Gastroesophageal sphincter (tissue), 4 donors: ENCODE measurements at regions not wholly inside any gene's neighbourhood (a gene's known extent, or its start where the extent isn't known, plus 50 kb on each side); places are given as distances from the start of the nearest gene placed in this dataset.

Experiments used
- ATAC-seq: fragments of 150-250 bp; one replicate; pipeline ENCODE4 v1.9.1; 2016; ENCODE audit warnings: mild to moderate bottlenecking, moderate library complexity
- H3K27ac ChIP-seq, 4 donors: fragments of 200-600 bp; sonication (generic) in 3 of 4; 1 replicate in 3 of 4; 2 replicates in 1 of 4; pipeline ENCODE4 v1.5.1; 2016 to 2019
- H3K27me3 ChIP-seq: fragments of 200-600 bp; sonication (generic); one replicate; pipeline ENCODE4 v1.5.1; 2019
- H3K36me3 ChIP-seq, 2 donors: fragments of 200-600 bp; sonication (generic); one replicate each; pipeline ENCODE4 v1.5.1; 2019; ENCODE audit warnings: control low read depth in 1 of 2
- H3K4me1 ChIP-seq, 3 donors: fragments of 200-600 bp; sonication (generic); 1 replicate in 2 of 3; 2 replicates in 1 of 3; pipeline ENCODE4 v1.5.1; 2016 to 2019; ENCODE audit warnings: control low read depth in 2 of 3
- H3K4me3 ChIP-seq, 2 donors: fragments of 200-600 bp; sonication (generic); one replicate each; pipeline ENCODE4 v1.5.1; 2019; ENCODE audit warnings: mild to moderate bottlenecking in 1 of 2, moderate library complexity in 1 of 2
- H3K9me3 ChIP-seq, 3 donors: fragments of 200-600 bp; sonication (generic); one replicate each; pipeline ENCODE4 v1.5.1; 2017 to 2019; ENCODE audit warnings: control low read depth in 2 of 3
- EP300 ChIP-seq: sonication (generic); formaldehyde crosslinking; IDR thresholded peaks from one replicate; pipeline ENCODE4 v1.6.1; 2017; ENCODE audit warnings: antibody characterized with exemption, mild to moderate bottlenecking
- POLR2A ChIP-seq, 2 donors: fragments of 450-650 bp; IDR thresholded peaks; one replicate each; pipeline ENCODE4 v1.6.1; 2017; ENCODE audit warnings: antibody characterized with exemption in 2 of 2, mild to moderate bottlenecking in 2 of 2, moderate library complexity in 1 of 2
- POLR2AphosphoS5 ChIP-seq: sonication (generic); formaldehyde crosslinking; IDR thresholded peaks from one replicate; pipeline ENCODE4 v1.6.1; 2017; ENCODE audit warnings: antibody characterized with exemption
- WGBS, 2 donors: methylation state at CpG; one replicate each; pipeline ENCODE4 v1.1.5; 2018; ENCODE audit warnings: low coverage in 1 of 2; 5-methylcytosine and 5-hydroxymethylcytosine counted together
- TF ChIP-seq, protein P1 (sequence below), 4 experiments: fragments of 200-600 bp in 2 of 4; fragments of 450-650 bp in 2 of 4; sonication (generic) in 1 of 4; IDR thresholded peaks; one replicate each; pipeline ENCODE4 v1.5.1; 2017 to 2019; ENCODE audit warnings: antibody characterized with exemption in 4 of 4, mild to moderate bottlenecking in 2 of 4, moderate library complexity in 2 of 4

- no peak for ATAC-seq
- 67 to 76% methylated on average over 5 of the region's 5 CpGs for WGBS, 2 donors
Observed at GRCh38 chr15:39326306-39326975, 254.4 kb upstream of the THBS1 start.

DNA sequence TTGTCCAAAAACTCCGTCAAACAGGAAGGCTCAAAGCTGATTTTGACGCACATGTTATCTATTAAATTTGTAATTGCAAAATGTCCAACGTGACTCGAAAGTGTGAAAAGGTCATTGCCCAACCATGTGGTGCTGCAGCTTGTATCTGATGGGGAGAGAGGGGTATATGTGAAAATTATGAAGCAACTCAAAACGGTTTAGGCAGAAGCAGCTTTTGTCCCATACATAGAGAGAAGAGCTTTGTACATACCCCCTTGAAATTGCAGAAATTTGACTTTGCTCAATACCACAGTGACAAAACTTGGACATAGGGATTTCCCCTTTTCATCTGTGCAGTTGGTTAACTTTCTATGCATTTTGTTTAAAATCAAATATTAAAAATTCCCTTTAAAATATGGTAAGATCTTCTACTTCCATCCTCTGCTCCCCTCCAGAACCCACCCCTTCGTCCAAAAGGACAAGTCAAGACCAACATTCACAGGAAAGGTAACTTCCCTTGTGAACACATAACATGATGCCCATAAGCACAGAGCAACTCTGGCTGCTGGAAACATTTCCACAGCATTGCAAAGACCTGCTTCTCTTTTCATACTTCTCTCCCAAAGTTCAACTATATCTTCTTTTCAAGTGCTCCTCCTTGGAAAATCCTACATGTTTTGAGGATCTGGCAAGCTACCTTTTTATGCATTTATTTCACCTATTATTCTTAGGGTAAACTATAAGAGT is 253.7 kb upstream of the THBS1 start:
- Histone ChIP-seq H3K27me3 (no peaks in the 10 kb centered on the region), H3K9me3 (no peaks in the 10 kb centered on the region), H3K27ac (no peak overlapping the region), H3K36me3 (no peaks in the 10 kb centered on the region), H3K4me3 (no peak overlapping the region), H3K4me1 (peaks cover 0 to 11% (median 0%) of the 10 kb centered on the region in 3 donors)
- no peak for TF ChIP-seq EP300
- TF ChIP-seq, protein P1, sequence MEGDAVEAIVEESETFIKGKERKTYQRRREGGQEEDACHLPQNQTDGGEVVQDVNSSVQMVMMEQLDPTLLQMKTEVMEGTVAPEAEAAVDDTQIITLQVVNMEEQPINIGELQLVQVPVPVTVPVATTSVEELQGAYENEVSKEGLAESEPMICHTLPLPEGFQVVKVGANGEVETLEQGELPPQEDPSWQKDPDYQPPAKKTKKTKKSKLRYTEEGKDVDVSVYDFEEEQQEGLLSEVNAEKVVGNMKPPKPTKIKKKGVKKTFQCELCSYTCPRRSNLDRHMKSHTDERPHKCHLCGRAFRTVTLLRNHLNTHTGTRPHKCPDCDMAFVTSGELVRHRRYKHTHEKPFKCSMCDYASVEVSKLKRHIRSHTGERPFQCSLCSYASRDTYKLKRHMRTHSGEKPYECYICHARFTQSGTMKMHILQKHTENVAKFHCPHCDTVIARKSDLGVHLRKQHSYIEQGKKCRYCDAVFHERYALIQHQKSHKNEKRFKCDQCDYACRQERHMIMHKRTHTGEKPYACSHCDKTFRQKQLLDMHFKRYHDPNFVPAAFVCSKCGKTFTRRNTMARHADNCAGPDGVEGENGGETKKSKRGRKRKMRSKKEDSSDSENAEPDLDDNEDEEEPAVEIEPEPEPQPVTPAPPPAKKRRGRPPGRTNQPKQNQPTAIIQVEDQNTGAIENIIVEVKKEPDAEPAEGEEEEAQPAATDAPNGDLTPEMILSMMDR (IDR thresholded peaks at IDR 0.05): no peak
- TF ChIP-seq POLR2AphosphoS5: no peak
- TF ChIP-seq POLR2A (IDR thresholded peaks at IDR 0.05): no peak
- peak; percentile 65 for ATAC-seq
- 76 to 79% methylated on average over 6 of the region's 6 CpGs for WGBS, 2 donors

More at GRCh38 chr15:39326306-39326975, 254.4 kb upstream of the THBS1 start:
- Histone ChIP-seq H3K27ac (no peak overlapping the region), H3K27me3 (no peaks in the 10 kb centered on the region), H3K9me3 (no peaks in the 10 kb centered on the region), H3K4me3 (no peak overlapping the region), H3K36me3 (no peaks in the 10 kb centered on the region), H3K4me1 (peaks cover 0 to 3% (median 0%) of the 10 kb centered on the region in 3 donors)
- TF ChIP-seq EP300: no peak
- TF ChIP-seq POLR2A (IDR thresholded peaks at IDR 0.05): no peak
- TF ChIP-seq, protein P1 (IDR thresholded peaks at IDR 0.05): no peak
- no peak for TF ChIP-seq POLR2AphosphoS5

GRCh38 chr15:39330061-39330460 is 250.8 kb upstream of the THBS1 start:
- no peaks in the 10 kb centered on the region for H3K36me3 ChIP-seq
- H3K4me3 ChIP-seq: no peak overlapping the region
- no peak overlapping the region for H3K27ac ChIP-seq
- H3K27me3 ChIP-seq: no peaks in the 10 kb centered on the region
- 78 to 85% methylated on average over 6 of the region's 6 CpGs for WGBS, 2 donors
- TF ChIP-seq POLR2AphosphoS5 (no peak), EP300 (no peak), POLR2A (IDR thresholded peaks at IDR 0.05) (no peak)
- TF ChIP-seq, protein P1 (IDR thresholded peaks at IDR 0.05): no peak
- no peaks in the 10 kb centered on the region for H3K9me3 ChIP-seq
- H3K4me1 ChIP-seq: peaks cover 2 to 38% (median 3%) of the 10 kb centered on the region in 3 donors
- no peak for ATAC-seq

DNA sequence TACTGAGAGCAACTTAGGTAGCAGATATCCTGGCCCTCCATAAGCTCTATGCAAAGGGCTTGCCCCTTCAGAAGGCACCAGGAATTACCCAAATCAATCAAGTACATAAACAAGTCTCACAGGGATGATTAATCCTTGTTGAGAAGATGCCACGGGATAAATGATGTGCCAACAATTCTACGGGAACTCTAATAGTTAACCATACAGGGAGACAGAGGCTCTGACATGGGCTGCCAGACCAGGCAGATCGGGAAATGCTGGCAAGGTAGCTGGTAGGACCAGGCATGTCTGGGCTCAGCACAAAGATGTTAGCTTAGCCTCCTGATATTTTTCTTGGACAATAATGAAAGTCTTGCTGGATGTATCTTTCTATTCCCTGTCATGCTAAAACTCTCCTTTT is 249.3 kb upstream of the THBS1 start:
- peaks cover 5 to 48% (median 11%) of the 10 kb centered on the region in 3 donors for H3K4me1 ChIP-seq
- no peak for ATAC-seq
- TF ChIP-seq POLR2A (IDR thresholded peaks at IDR 0.05) (no peak), EP300 (no peak), POLR2AphosphoS5 (no peak)
- TF ChIP-seq, protein P1 (IDR thresholded peaks at IDR 0.05): no peak
- H3K4me3 ChIP-seq: no peak overlapping the region
- H3K9me3 ChIP-seq: no peaks in the 10 kb centered on the region
- WGBS, 2 donors: 38 to 60% methylated on average over 2 to 3 of the region's 3 CpGs
- H3K36me3 ChIP-seq: no peaks in the 10 kb centered on the region
- no peaks in the 10 kb centered on the region for H3K27me3 ChIP-seq
- peak overlapping the region in 1 of 4 donors; percentile 54 for H3K27ac ChIP-seq

GRCh38 chr15:39332846-39333245 is 248.0 kb upstream of the THBS1 start:
- H3K27ac ChIP-seq: peak overlapping the region in 3 of 4 donors; percentile 41 to 58 (median 54)
- H3K4me1 ChIP-seq: peaks cover 5 to 57% (median 14%) of the 10 kb centered on the region in 3 donors
- TF ChIP-seq POLR2A (IDR thresholded peaks at IDR 0.05) (no peak), POLR2AphosphoS5 (no peak), EP300 (no peak)
- TF ChIP-seq, protein P1 (IDR thresholded peaks at IDR 0.05): no peak
- H3K36me3 ChIP-seq: no peaks in the 10 kb centered on the region
- WGBS, 2 donors: 26 to 56% methylated on average over 5 of the region's 5 CpGs
- ATAC-seq: no peak
- H3K9me3 ChIP-seq: no peaks in the 10 kb centered on the region
- no peaks in the 10 kb centered on the region for H3K27me3 ChIP-seq
- no peak overlapping the region for H3K4me3 ChIP-seq
